H1 (cell line): ENCODE measurements at regions not wholly inside any gene's neighbourhood (a gene's known extent, or its start where the extent isn't known, plus 50 kb on each side); places are given as distances from the start of the nearest gene placed in this dataset.

Experiments used
- CTCF ChIA-PET: fragments of 300-600 bp; sonication (Branson Sonifier 250); formaldehyde crosslinking; loops from one replicate; lab custom pipeline; 2021; ENCODE audit not compliant: partially characterized antibody; lab: Charles Lee
- POLR2A ChIA-PET: fragments of 300-600 bp; sonication (Branson Sonifier 250); formaldehyde crosslinking; loops from one replicate; lab custom pipeline; 2021; ENCODE audit warnings: inconsistent platforms; ENCODE audit not compliant: partially characterized antibody; lab: Charles Lee
- DNase-seq, 2 experiments: peaks; one replicate each; pipeline versions ENCODE4 v3.0.0 to v3.0.0-alpha.2; 2010 to 2022; ENCODE audit warnings: low spot score in 2 of 2, low read depth in 1 of 2, mixed read lengths in 1 of 2
- FAIRE-seq: peaks from 2 replicates; lab custom pipeline; 2011; peaks lifted over from hg19 to GRCh38; lab: Jason Lieb, UNC
- H2AFZ ChIP-seq: 2 replicates; pipeline ENCODE4 v1.8.1; 2012; ENCODE audit warnings: low read length, inconsistent platforms
- H2AK5ac ChIP-seq: 2 replicates; pipeline ENCODE4 v1.6.1; 2013; ENCODE audit warnings: low read depth, low read length
- H2BK120ac ChIP-seq: replicated peaks from 2 replicates; pipeline ENCODE3; 2013; ENCODE audit warnings: low read depth, low read length, inconsistent platforms
- H2BK12ac ChIP-seq: 2 replicates; pipeline ENCODE4 v1.6.1; 2013; ENCODE audit warnings: low read depth, low read length
- H2BK15ac ChIP-seq: 2 replicates; pipeline ENCODE4 v1.6.1; 2013; ENCODE audit warnings: low read length
- H2BK20ac ChIP-seq: 2 replicates; pipeline ENCODE4 v1.6.1; 2013; ENCODE audit warnings: low read length
- H2BK5ac ChIP-seq: 2 replicates; pipeline ENCODE4 v1.6.1; 2013; ENCODE audit warnings: low read depth, low read length
- H3K14ac ChIP-seq: 2 replicates; pipeline ENCODE4 v1.6.1; 2013; ENCODE audit warnings: inconsistent platforms; ENCODE audit not compliant: insufficient read length
- H3K18ac ChIP-seq: 2 replicates; pipeline ENCODE4 v1.6.1; 2013; ENCODE audit warnings: low read length; ENCODE audit errors: extremely low read depth
- H3K23ac ChIP-seq: 2 replicates; pipeline ENCODE4 v1.6.1; 2013; ENCODE audit warnings: inconsistent platforms; ENCODE audit not compliant: insufficient read length
- H3K23me2 ChIP-seq: 2 replicates; pipeline ENCODE4 v1.6.1; 2013; ENCODE audit warnings: low read depth, low read length
- H3K27ac ChIP-seq: 2 replicates; pipeline ENCODE4 v1.6.1; 2011; ENCODE audit warnings: low read depth, low read length, inconsistent platforms
- H3K27me3 ChIP-seq, 4 experiments: replicated peaks in 1 of 4; 1 replicate in 1 of 4; 2 replicates in 3 of 4; pipeline versions ENCODE4 v1.6.1 to v1.8.1; 2011 to 2013; ENCODE audit warnings: low read length in 3 of 4, mild to moderate bottlenecking in 3 of 4, inconsistent platforms in 2 of 4, mixed read lengths in 2 of 4, moderate library complexity in 1 of 4; ENCODE audit not compliant: control insufficient read depth in 3 of 4, insufficient read depth in 3 of 4; ENCODE audit errors: extremely low read depth in 1 of 4
- H3K36me3 ChIP-seq, 4 experiments: 2 replicates each; pipeline versions ENCODE4 v1.6.1 to v1.8.1; 2011 to 2013; ENCODE audit warnings: mild to moderate bottlenecking in 4 of 4, low read length in 3 of 4, moderate library complexity in 2 of 4, control low read depth in 1 of 4, inconsistent platforms in 1 of 4; ENCODE audit not compliant: insufficient read depth in 4 of 4, control insufficient read depth in 2 of 4
- H3K4ac ChIP-seq: replicated peaks from 2 replicates; pipeline ENCODE3; 2013; ENCODE audit warnings: low read length, low read depth, mixed read lengths, inconsistent platforms; ENCODE audit not compliant: insufficient read length
- H3K4me1 ChIP-seq, 4 experiments: replicated peaks in 1 of 4; 1 replicate in 1 of 4; 2 replicates in 3 of 4; pipeline versions ENCODE4 v1.6.1 to v1.8.1; 2011 to 2013; ENCODE audit warnings: low read length in 3 of 4, inconsistent platforms in 2 of 4, mixed read lengths in 1 of 4; ENCODE audit not compliant: insufficient read depth in 4 of 4, control insufficient read depth in 3 of 4
- H3K4me2 ChIP-seq, 2 experiments: 2 replicates each; pipeline versions ENCODE4 v1.6.1 to v1.8.1; 2011 to 2013; ENCODE audit warnings: low read depth in 2 of 2, low read length in 2 of 2, control low read depth in 1 of 2, inconsistent platforms in 1 of 2, mild to moderate bottlenecking in 1 of 2; ENCODE audit not compliant: insufficient read depth in 1 of 2
- H3K4me3 ChIP-seq, 4 experiments: fragments of 200-600, 300-600 bp in 1 of 4; sonication (generic), shearing (Covaris generic), sonication (Bioruptor Twin) in 1 of 4; 2 replicates each; pipeline versions ENCODE4 v1.5.1 to v1.8.1; 2011 to 2016; ENCODE audit warnings: low read length in 4 of 4, low read depth in 3 of 4, control low read depth in 2 of 4, inconsistent platforms in 2 of 4, mild to moderate bottlenecking in 2 of 4, mixed read lengths in 1 of 4, moderate library complexity in 1 of 4; ENCODE audit not compliant: insufficient read depth in 2 of 4; ENCODE audit errors: extremely low read depth in 1 of 4
- H3K56ac ChIP-seq: replicated peaks from 2 replicates; pipeline ENCODE3; 2013; ENCODE audit warnings: low read depth, mild to moderate bottlenecking, mixed read lengths, low read length, inconsistent platforms; ENCODE audit not compliant: insufficient read length
- H3K79me1 ChIP-seq: 2 replicates; pipeline ENCODE4 v1.6.1; 2013; ENCODE audit warnings: low read depth, low read length, control low read depth
- H3K79me2 ChIP-seq, 2 experiments: 2 replicates each; pipeline versions ENCODE4 v1.6.1 to v1.8.1; 2012 to 2013; ENCODE audit warnings: low read length in 2 of 2, mild to moderate bottlenecking in 2 of 2, inconsistent platforms in 1 of 2; ENCODE audit not compliant: insufficient read depth in 2 of 2, control insufficient read depth in 1 of 2
- H3K9ac ChIP-seq, 4 experiments: replicated peaks in 1 of 4; 1 replicate in 1 of 4; 2 replicates in 3 of 4; pipeline versions ENCODE4 v1.6.1 to v1.8.1; 2011 to 2013; ENCODE audit warnings: low read depth in 3 of 4, low read length in 3 of 4, control low read depth in 2 of 4, mild to moderate bottlenecking in 2 of 4, moderate library complexity in 2 of 4, inconsistent platforms in 1 of 4; ENCODE audit errors: extremely low read depth in 1 of 4
- H3K9me3 ChIP-seq, 2 experiments: 2 replicates each; pipeline versions ENCODE4 v1.6.1 to v1.8.1; 2012 to 2013; ENCODE audit warnings: mild to moderate bottlenecking in 2 of 2, moderate library complexity in 2 of 2, control low read depth in 1 of 2, inconsistent platforms in 1 of 2, low read depth in 1 of 2, low read length in 1 of 2, mixed read lengths in 1 of 2; ENCODE audit not compliant: insufficient read depth in 2 of 2
- H4K20me1 ChIP-seq, 2 experiments: replicated peaks in 1 of 2; 2 replicates each; pipeline versions ENCODE3 to v1.8.1; 2011 to 2013; ENCODE audit warnings: inconsistent platforms in 2 of 2, low read length in 2 of 2, mild to moderate bottlenecking in 1 of 2; ENCODE audit not compliant: insufficient read depth in 2 of 2, control insufficient read depth in 1 of 2
- H4K5ac ChIP-seq: 2 replicates; pipeline ENCODE4 v1.6.1; 2013; ENCODE audit warnings: low read length, low read depth, mixed read lengths, inconsistent platforms; ENCODE audit not compliant: insufficient read length
- H4K8ac ChIP-seq: 2 replicates; pipeline ENCODE4 v1.8.0; 2013; ENCODE audit warnings: mild to moderate bottlenecking, moderate library complexity, low read length, inconsistent platforms; ENCODE audit not compliant: insufficient read depth; ENCODE audit errors: extremely low read depth
- H4K91ac ChIP-seq: replicated peaks from 2 replicates; pipeline ENCODE3; 2013; ENCODE audit warnings: low read length, mixed read lengths, inconsistent platforms; ENCODE audit not compliant: insufficient read length
- CHD1 ChIP-seq: IDR thresholded peaks from 2 replicates; pipeline ENCODE4 v1.6.1; 2012; ENCODE audit warnings: low read depth, low read length, improper control_type of control experiment
- EZH2 ChIP-seq: fragments of 200-600 bp; sonication (generic); IDR thresholded peaks from 2 replicates; pipeline ENCODE4 v1.7.1; 2012; ENCODE audit warnings: low read depth, mild to moderate bottlenecking, moderate library complexity, low read length, inconsistent platforms; ENCODE audit not compliant: severe bottlenecking
- GTF2F1 ChIP-seq: IDR thresholded peaks from 2 replicates; pipeline ENCODE4 v1.6.1; 2012; ENCODE audit warnings: low read depth, low read length, improper control_type of control experiment, borderline replicate concordance
- JUND ChIP-seq: IDR thresholded peaks from 2 replicates; pipeline ENCODE4 v1.6.1; 2011; ENCODE audit warnings: mild to moderate bottlenecking, improper control_type of control experiment, low read length
- RFX5 ChIP-seq: IDR thresholded peaks from 2 replicates; pipeline ENCODE4 v1.6.1; 2011; ENCODE audit warnings: low read depth, low read length, improper control_type of control experiment, borderline replicate concordance
- SAP30 ChIP-seq: fragments of 300-600 bp; sonication (generic); IDR thresholded peaks from 2 replicates; pipeline ENCODE4 v1.7.1; 2012; ENCODE audit warnings: low read length, moderate library complexity, mild to moderate bottlenecking, inconsistent platforms; ENCODE audit not compliant: insufficient read depth, insufficient replicate concordance
- SP4 ChIP-seq: IDR thresholded peaks from 2 replicates; pipeline ENCODE4 v1.6.1; 2012; ENCODE audit warnings: low read length, inconsistent platforms
- TBP ChIP-seq: IDR thresholded peaks from 2 replicates; pipeline ENCODE4 v1.6.1; 2011; ENCODE audit warnings: low read depth, low read length, improper control_type of control experiment
- TCF12 ChIP-seq: IDR thresholded peaks from 2 replicates; pipeline ENCODE4 v1.6.1; 2011; ENCODE audit warnings: low read depth, mild to moderate bottlenecking, low read length
- TF ChIP-seq, protein P1 (sequence below): IDR thresholded peaks from 2 replicates; pipeline ENCODE4 v1.6.1; 2012; ENCODE audit warnings: inconsistent platforms
- TF ChIP-seq, protein P2 (sequence below): IDR thresholded peaks from 2 replicates; pipeline ENCODE4 v1.6.1; 2012; ENCODE audit warnings: low read length, inconsistent platforms
- TF ChIP-seq, protein P3 (sequence below): IDR thresholded peaks from 2 replicates; pipeline ENCODE4 v1.6.1; 2012; ENCODE audit warnings: inconsistent platforms

DNA sequence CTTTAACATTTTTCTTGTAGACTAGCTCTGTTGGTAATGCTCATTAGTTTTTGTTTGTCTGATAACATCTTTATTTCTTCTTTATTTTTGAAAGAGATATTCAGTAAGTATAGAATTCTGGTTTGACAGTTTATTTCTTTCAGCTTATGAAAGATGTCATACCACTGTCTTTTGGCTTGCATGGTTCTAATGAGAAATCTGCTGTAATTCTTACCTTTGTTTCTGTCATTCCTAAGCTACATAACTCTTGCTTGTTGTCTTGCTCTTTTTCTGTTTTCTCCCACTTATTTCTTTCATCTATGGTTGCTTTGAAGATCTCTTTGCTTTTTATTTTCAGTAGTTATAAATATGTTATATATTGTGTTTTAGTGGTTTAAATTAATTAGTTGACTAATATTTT, 87.2 kb upstream of the PEX5L start:
- ChIA-PET CTCF (no interaction called here), POLR2A (interaction anchor here (0.6 kb wide), 1 partner anchor 562 kb away, joined by 4 read pairs; no protein-coding TSS in a partner anchor)
- Histone ChIP-seq H2BK20ac (no peak overlapping the region), H3K56ac (no peak overlapping the region), H2BK12ac (no peak overlapping the region), H4K8ac (no peak overlapping the region), H2AFZ (no peak overlapping the region), H3K14ac (no peak overlapping the region), H2BK5ac (no peak overlapping the region), H2BK120ac (no peak overlapping the region), H3K18ac (no peak overlapping the region), H3K4me2 (no peak overlapping the region), H4K20me1 (no peaks in the 10 kb centered on the region), H3K4me3 (no peak overlapping the region), H2AK5ac (no peak overlapping the region), H3K79me2 (no peaks in the 10 kb centered on the region), H4K91ac (no peak overlapping the region), H3K79me1 (no peaks in the 10 kb centered on the region), H3K4ac (no peak overlapping the region), H3K4me1 (no peaks in the 10 kb centered on the region), H3K36me3 (no peaks in the 10 kb centered on the region), H3K27me3 (no peaks in the 10 kb centered on the region), H3K27ac (no peak overlapping the region), H3K23me2 (no peaks in the 10 kb centered on the region), H3K9me3 (peaks cover 0 to 11% of the 10 kb centered on the region in 2 experiments; a peak in 2 of 4 replicates), H2BK15ac (no peak overlapping the region), H3K23ac (no peak overlapping the region), H3K9ac (no peak overlapping the region), H4K5ac (no peak overlapping the region)
- no peak for TF ChIP-seq TBP
- TF ChIP-seq JUND, result no peak
- TF ChIP-seq, protein P1, sequence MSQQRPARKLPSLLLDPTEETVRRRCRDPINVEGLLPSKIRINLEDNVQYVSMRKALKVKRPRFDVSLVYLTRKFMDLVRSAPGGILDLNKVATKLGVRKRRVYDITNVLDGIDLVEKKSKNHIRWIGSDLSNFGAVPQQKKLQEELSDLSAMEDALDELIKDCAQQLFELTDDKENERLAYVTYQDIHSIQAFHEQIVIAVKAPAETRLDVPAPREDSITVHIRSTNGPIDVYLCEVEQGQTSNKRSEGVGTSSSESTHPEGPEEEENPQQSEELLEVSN, result no peak
- no peak for TF ChIP-seq CHD1
- TF ChIP-seq, protein P2, sequence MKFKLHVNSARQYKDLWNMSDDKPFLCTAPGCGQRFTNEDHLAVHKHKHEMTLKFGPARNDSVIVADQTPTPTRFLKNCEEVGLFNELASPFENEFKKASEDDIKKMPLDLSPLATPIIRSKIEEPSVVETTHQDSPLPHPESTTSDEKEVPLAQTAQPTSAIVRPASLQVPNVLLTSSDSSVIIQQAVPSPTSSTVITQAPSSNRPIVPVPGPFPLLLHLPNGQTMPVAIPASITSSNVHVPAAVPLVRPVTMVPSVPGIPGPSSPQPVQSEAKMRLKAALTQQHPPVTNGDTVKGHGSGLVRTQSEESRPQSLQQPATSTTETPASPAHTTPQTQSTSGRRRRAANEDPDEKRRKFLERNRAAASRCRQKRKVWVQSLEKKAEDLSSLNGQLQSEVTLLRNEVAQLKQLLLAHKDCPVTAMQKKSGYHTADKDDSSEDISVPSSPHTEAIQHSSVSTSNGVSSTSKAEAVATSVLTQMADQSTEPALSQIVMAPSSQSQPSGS, result no peak
- no peak for TF ChIP-seq EZH2
- no peak for TF ChIP-seq RFX5
- TF ChIP-seq, protein P3, sequence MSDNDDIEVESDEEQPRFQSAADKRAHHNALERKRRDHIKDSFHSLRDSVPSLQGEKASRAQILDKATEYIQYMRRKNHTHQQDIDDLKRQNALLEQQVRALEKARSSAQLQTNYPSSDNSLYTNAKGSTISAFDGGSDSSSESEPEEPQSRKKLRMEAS, result no peak
- TF ChIP-seq SAP30, result no peak
- TF ChIP-seq GTF2F1, result no peak
- TF ChIP-seq SP4, result no peak
- no peak for TF ChIP-seq TCF12
- no peak for FAIRE-seq
- no peak for DNase-seq
